HL-60 (cell line): ENCODE measurements at regions not wholly inside any gene's neighbourhood (a gene's known extent, or its start where the extent isn't known, plus 50 kb on each side); places are given as distances from the start of the nearest gene placed in this dataset.

ENCODE experiments used
- DNase-seq, 2 experiments: peaks; one replicate each; pipeline ENCODE4 v3.0.0-alpha.2; 2010 to 2020; ENCODE audit warnings: low read depth in 1 of 2, low spot score in 1 of 2
- H3K27ac ChIP-seq: fragments of 250-450 bp; sonication (Bioruptor Pico); replicated peaks from 2 replicates; pipeline ENCODE4 v1.5.1; 2020; ENCODE audit warnings: mild to moderate bottlenecking, moderate library complexity
- H3K27me3 ChIP-seq: fragments of 250-450 bp; sonication (Bioruptor Pico); 2 replicates; pipeline ENCODE4 v1.5.1; 2021; ENCODE audit warnings: mild to moderate bottlenecking, moderate library complexity; ENCODE audit not compliant: insufficient read depth, poor library complexity, severe bottlenecking
- H3K4me3 ChIP-seq: replicated peaks from 2 replicates; pipeline ENCODE4 v1.5.1; 2011; ENCODE audit warnings: mild to moderate bottlenecking, control low read depth, low read length; ENCODE audit not compliant: insufficient read depth
- CTCF ChIP-seq: IDR thresholded peaks from one replicate; pipeline ENCODE4 v1.5.1; 2011; ENCODE audit warnings: low read length, control low read depth, inconsistent platforms; ENCODE audit not compliant: insufficient read depth
- GABPA ChIP-seq: IDR thresholded peaks from 2 replicates; pipeline ENCODE4 v1.6.1; 2012; ENCODE audit warnings: low read depth
- POLR2AphosphoS5 ChIP-seq: IDR thresholded peaks from 2 replicates; pipeline ENCODE4 v1.6.1; 2012; ENCODE audit warnings: low read depth
- REST ChIP-seq: IDR thresholded peaks from 2 replicates; pipeline ENCODE4 v1.6.1; 2012; ENCODE audit warnings: low read depth; ENCODE audit not compliant: insufficient replicate concordance
- SPI1 ChIP-seq: IDR thresholded peaks from 2 replicates; pipeline ENCODE4 v1.6.1; 2012; ENCODE audit warnings: low read depth, mild to moderate bottlenecking, borderline replicate concordance

GRCh38 chr2:126515471-126515870, 140.5 kb upstream of the GYPC start:
- no peak for DNase-seq

GRCh38 chr2:126518196-126518595, 137.8 kb upstream of the GYPC start:
- DNase-seq = no peak
- H3K27ac ChIP-seq = no peak overlapping the region
- TF ChIP-seq REST = no peak
- no peak for TF ChIP-seq SPI1
- no peak for TF ChIP-seq CTCF
- no peak for TF ChIP-seq GABPA
- TF ChIP-seq POLR2AphosphoS5 = no peak
- H3K27me3 ChIP-seq = no peaks in the 10 kb centered on the region
- no peak overlapping the region for H3K4me3 ChIP-seq

More at GRCh38 chr2:126515471-126515870, 140.5 kb upstream of the GYPC start:
- Histone ChIP-seq H3K27me3 (no peaks in the 10 kb centered on the region), H3K27ac (no peak overlapping the region), H3K4me3 (no peak overlapping the region)
- TF ChIP-seq CTCF = no peak
- TF ChIP-seq SPI1 = no peak
- TF ChIP-seq POLR2AphosphoS5 = no peak
- TF ChIP-seq GABPA = no peak
- TF ChIP-seq REST = no peak

GRCh38 chr2:126527836-126528490, 128.0 kb upstream of the GYPC start:
- H3K4me3 ChIP-seq = no peak overlapping the region
- no peaks in the 10 kb centered on the region for H3K27me3 ChIP-seq
- H3K27ac ChIP-seq = no peak overlapping the region
- peak; percentile 38 for TF ChIP-seq CTCF
- TF ChIP-seq GABPA = no peak
- TF ChIP-seq POLR2AphosphoS5 = no peak
- DNase-seq = peak; percentile 6 to 67

GRCh38 chr2:126531029-126531428, 124.9 kb upstream of the GYPC start:
- no peak for TF ChIP-seq CTCF
- no peak for TF ChIP-seq POLR2AphosphoS5
- TF ChIP-seq SPI1 = no peak
- TF ChIP-seq GABPA = no peak
- TF ChIP-seq REST = no peak
- H3K4me3 ChIP-seq = no peak overlapping the region
- DNase-seq = no peak
- H3K27me3 ChIP-seq = no peaks in the 10 kb centered on the region
- no peak overlapping the region for H3K27ac ChIP-seq
